Natural killer cell (primary cell): ENCODE measurements at regions not wholly inside any gene's neighbourhood (a gene's known extent, or its start where the extent isn't known, plus 50 kb on each side); places are given as distances from the start of the nearest gene placed in this dataset.

ENCODE experiments used
- ATAC-seq, 3 donors: fragments of 150-1000 bp in 2 of 3; fragments of 200-7000 bp in 1 of 3; cut with Tn5 transposase; 1 replicate in 1 of 3; 2 replicates in 2 of 3; pipeline ENCODE4 v1.10.0; 2021; ENCODE audit warnings: mild to moderate bottlenecking in 2 of 3, moderate library complexity in 2 of 3
- DNase-seq, 2 donors: peaks; one replicate each; pipeline versions ENCODE4 v3.0.0 to v3.0.0-alpha.2; 2013 to 2021; ENCODE audit warnings: mixed read lengths in 1 of 2
- H3K27ac ChIP-seq: one replicate; pipeline ENCODE4 v1.5.1; 2013; ENCODE audit warnings: mild to moderate bottlenecking, low read length
- H3K27me3 ChIP-seq: one replicate; pipeline ENCODE4 v1.6.1; 2013; ENCODE audit warnings: low read length; ENCODE audit not compliant: control insufficient read depth, insufficient read depth
- H3K36me3 ChIP-seq: one replicate; pipeline ENCODE4 v1.6.1; 2013; ENCODE audit warnings: low read length; ENCODE audit not compliant: control insufficient read depth, insufficient read depth
- H3K4me1 ChIP-seq: one replicate; pipeline ENCODE4 v1.6.1; 2013; ENCODE audit warnings: low read length; ENCODE audit not compliant: control insufficient read depth, insufficient read depth
- H3K4me3 ChIP-seq: one replicate; pipeline ENCODE4 v1.5.1; 2013; ENCODE audit warnings: low read length
- H3K9me3 ChIP-seq: one replicate; pipeline ENCODE4 v1.6.1; 2013; ENCODE audit warnings: low read length; ENCODE audit not compliant: control insufficient read depth, insufficient read depth
- H3K27ac Mint-ChIP-seq, 2 donors: one replicate each; pipeline ENCODE4 v1.8.0; 2022; ENCODE audit warnings: mild to moderate bottlenecking in 2 of 2, mixed read lengths in 2 of 2, moderate library complexity in 1 of 2
- H3K27me3 Mint-ChIP-seq, 2 donors: one replicate each; pipeline ENCODE4 v1.8.0; 2022; ENCODE audit warnings: low read depth in 2 of 2, mixed read lengths in 2 of 2
- H3K36me3 Mint-ChIP-seq: one replicate; pipeline ENCODE4 v1.8.0; 2022; ENCODE audit warnings: mixed read lengths
- H3K4me1 Mint-ChIP-seq, 2 donors: one replicate each; pipeline ENCODE4 v1.8.0; 2022; ENCODE audit warnings: mixed read lengths in 2 of 2
- H3K4me3 Mint-ChIP-seq: one replicate; pipeline ENCODE4 v1.8.0; 2022; ENCODE audit warnings: mild to moderate bottlenecking, moderate library complexity, mixed read lengths
- H3K9me3 Mint-ChIP-seq, 2 donors: one replicate each; pipeline ENCODE4 v1.8.0; 2022; ENCODE audit warnings: mixed read lengths in 2 of 2
- WGBS: methylation state at CpG from one replicate; pipeline ENCODE4 v1.1.7; 2013; ENCODE audit warnings: missing lambda C conversion rate; ENCODE audit not compliant: insufficient coverage; 5-methylcytosine and 5-hydroxymethylcytosine counted together
- intact Hi-C: fragments of 100-400 bp; cut with micrococcal nuclease; formaldehyde crosslinking; loops from one replicate; pipeline ENCODE4 v1.14.2; 2022
- TF ChIP-seq, protein P1 (sequence below): fragments of 200-600 bp; IDR thresholded peaks from one replicate; pipeline ENCODE4 v1.8.0; 2022; ENCODE audit warnings: antibody characterized with exemption

DNA sequence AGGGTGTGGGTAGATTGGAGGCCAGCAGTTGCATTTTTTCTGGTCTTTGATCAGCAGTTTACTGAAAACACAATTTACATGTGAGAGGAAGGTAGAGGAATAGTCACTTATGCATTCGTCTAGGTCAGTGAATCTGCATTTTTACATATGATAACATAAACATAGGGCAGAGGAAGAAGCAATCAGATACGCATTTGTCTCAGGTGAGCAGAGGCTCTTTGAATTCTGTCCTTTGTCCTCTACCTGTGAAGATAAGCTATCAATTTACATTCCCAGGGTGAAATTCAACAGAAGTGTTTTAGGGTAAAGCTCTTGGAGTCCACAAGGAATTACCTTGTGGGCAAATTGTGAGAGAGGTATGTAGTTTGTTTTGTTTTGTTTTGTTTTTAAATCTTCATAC, 306.5 kb downstream of the MAGEB5 start:
- Histone ChIP-seq H3K4me3 (no peak overlapping the region), H3K36me3 (no peaks in the 10 kb centered on the region), H3K27me3 (no peaks in the 10 kb centered on the region), H3K9me3 (no peaks in the 10 kb centered on the region), H3K4me1 (no peaks in the 10 kb centered on the region), H3K27ac (no peak overlapping the region)
- no peak for DNase-seq
- TF ChIP-seq, protein P1, sequence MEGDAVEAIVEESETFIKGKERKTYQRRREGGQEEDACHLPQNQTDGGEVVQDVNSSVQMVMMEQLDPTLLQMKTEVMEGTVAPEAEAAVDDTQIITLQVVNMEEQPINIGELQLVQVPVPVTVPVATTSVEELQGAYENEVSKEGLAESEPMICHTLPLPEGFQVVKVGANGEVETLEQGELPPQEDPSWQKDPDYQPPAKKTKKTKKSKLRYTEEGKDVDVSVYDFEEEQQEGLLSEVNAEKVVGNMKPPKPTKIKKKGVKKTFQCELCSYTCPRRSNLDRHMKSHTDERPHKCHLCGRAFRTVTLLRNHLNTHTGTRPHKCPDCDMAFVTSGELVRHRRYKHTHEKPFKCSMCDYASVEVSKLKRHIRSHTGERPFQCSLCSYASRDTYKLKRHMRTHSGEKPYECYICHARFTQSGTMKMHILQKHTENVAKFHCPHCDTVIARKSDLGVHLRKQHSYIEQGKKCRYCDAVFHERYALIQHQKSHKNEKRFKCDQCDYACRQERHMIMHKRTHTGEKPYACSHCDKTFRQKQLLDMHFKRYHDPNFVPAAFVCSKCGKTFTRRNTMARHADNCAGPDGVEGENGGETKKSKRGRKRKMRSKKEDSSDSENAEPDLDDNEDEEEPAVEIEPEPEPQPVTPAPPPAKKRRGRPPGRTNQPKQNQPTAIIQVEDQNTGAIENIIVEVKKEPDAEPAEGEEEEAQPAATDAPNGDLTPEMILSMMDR = no peak
- intact Hi-C loops = no loop called here
- Mint-ChIP-seq H3K27ac (no peak overlapping the region), H3K27me3 (no peaks in the 10 kb centered on the region), H3K9me3 (peaks cover 2 to 3% of the 10 kb centered on the region in 2 donors), H3K4me1 (no peaks in the 10 kb centered on the region), H3K4me3 (no peak overlapping the region), H3K36me3 (no peaks in the 10 kb centered on the region)
- WGBS = 80% methylated on average over 1 of the region's 2 CpGs
- no peak for ATAC-seq

DNA sequence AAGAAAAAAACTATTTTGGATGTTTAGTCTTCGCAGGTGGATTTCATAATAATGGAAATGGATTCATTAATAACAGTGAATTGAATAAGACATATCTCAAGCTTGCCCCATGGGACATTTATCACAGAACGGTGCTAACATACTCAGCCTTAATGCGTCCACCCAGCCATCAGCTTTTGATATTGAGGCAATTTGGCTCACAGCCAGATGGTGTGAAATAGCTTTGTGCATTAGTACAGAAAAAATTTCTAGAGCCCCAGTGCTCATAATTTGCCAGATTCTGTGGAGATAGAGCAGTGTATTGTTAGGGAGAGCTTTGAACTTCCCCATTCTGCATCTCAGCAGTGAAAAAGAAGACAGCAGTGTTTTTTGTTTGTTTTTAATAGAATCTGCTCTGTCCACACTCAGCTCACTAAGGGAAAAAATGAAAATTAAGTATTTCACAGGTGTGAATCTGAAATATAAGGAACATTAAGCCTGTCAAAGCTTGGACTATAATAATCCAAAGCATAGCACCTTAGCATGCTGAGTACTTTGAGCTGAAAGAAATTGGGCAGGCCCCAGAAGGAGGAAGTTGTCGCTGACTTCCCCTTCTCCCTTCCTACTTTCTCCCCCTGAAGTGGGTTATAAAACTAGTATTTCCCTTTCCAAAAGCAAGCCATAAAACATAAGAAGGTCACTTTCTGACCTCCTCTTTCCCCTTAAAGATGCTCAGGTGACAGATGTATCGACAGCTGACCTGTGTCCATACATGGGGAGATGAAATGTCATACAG, 295.8 kb downstream of the MAGEB5 start:
- no peak overlapping the region for H3K4me3 ChIP-seq
- TF ChIP-seq, protein P1 = no peak
- H3K36me3 ChIP-seq = no peaks in the 10 kb centered on the region
- peaks cover 3 to 6% of the 10 kb centered on the region in 2 donors for H3K9me3 Mint-ChIP-seq
- no peaks in the 10 kb centered on the region for H3K36me3 Mint-ChIP-seq
- DNase-seq (no peak), ATAC-seq (no peak)
- no CpG with 5 or more reads among the region's 5 CpGs for WGBS
- intact Hi-C loops = no loop called here
- H3K4me3 Mint-ChIP-seq = no peak overlapping the region
- H3K27me3 Mint-ChIP-seq = no peaks in the 10 kb centered on the region
- peaks cover 2% of the 10 kb centered on the region for H3K9me3 ChIP-seq
- no peaks in the 10 kb centered on the region for H3K4me1 ChIP-seq
- no peak overlapping the region for H3K27ac ChIP-seq
- no peaks in the 10 kb centered on the region for H3K4me1 Mint-ChIP-seq
- no peaks in the 10 kb centered on the region for H3K27me3 ChIP-seq
- no peak overlapping the region for H3K27ac Mint-ChIP-seq

DNA sequence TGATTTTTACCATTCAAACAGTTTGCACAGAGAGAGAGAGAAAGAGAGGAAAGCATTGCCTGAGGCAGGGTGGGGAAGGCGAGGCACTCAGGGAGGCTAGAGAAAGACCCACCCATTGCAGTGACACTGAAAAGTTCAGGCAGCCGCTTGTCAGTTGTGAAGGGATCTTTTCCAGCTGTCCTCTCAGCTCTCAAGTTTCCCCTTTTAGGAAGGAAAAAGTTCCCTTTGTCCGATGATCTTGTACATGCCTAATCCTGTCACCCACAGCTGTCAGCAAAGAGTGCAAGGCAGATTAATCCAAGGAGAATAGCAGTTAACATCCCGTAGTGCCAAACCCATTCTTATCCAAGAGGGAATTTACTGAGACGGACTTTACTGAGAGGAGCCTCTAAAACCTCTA, 255.0 kb downstream of the MAGEB5 start:
- ATAC-seq = no peak
- Histone ChIP-seq H3K36me3 (no peaks in the 10 kb centered on the region), H3K4me1 (no peaks in the 10 kb centered on the region), H3K27ac (no peak overlapping the region), H3K4me3 (no peak overlapping the region), H3K27me3 (no peaks in the 10 kb centered on the region), H3K9me3 (no peaks in the 10 kb centered on the region)
- WGBS = 88% methylated on average over 5 of the region's 5 CpGs
- intact Hi-C loops = no loop called here
- Mint-ChIP-seq H3K27ac (no peak overlapping the region), H3K4me1 (no peaks in the 10 kb centered on the region), H3K4me3 (no peak overlapping the region), H3K9me3 (no peaks in the 10 kb centered on the region), H3K36me3 (no peaks in the 10 kb centered on the region), H3K27me3 (no peaks in the 10 kb centered on the region)
- DNase-seq = no peak
- TF ChIP-seq, protein P1 = no peak

DNA sequence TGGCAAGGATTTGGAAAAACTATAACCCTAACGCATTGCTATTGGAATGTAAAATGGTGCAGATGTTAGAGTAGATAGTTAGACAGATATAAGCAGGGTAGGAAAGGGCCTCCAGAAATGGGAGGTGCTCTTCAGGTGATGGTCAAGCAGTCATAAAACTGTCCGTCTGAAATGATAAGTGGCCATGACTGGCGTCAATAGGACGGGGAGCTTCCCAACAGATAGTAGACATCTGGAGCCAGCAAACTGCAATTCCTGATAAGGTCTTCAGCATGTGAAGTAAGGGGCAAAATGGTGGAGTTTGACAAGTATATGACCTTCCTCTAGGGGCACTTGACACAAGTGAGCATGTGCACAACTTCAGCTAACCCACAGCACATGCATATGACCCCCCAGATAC, 250.4 kb downstream of the MAGEB5 start:
- ATAC-seq = no peak
- H3K36me3 Mint-ChIP-seq = no peaks in the 10 kb centered on the region

More for the DNA sequence above, 250.4 kb downstream of the MAGEB5 start:
- H3K27ac Mint-ChIP-seq = no peak overlapping the region
- Histone ChIP-seq H3K27me3 (no peaks in the 10 kb centered on the region), H3K4me3 (no peak overlapping the region), H3K27ac (no peak overlapping the region), H3K36me3 (no peaks in the 10 kb centered on the region), H3K4me1 (no peaks in the 10 kb centered on the region), H3K9me3 (no peaks in the 10 kb centered on the region)
- H3K4me3 Mint-ChIP-seq = no peak overlapping the region
- 93% methylated on average over 4 of the region's 4 CpGs for WGBS
- no peak for DNase-seq
- no peaks in the 10 kb centered on the region for H3K4me1 Mint-ChIP-seq
- intact Hi-C loops = no loop called here
- no peaks in the 10 kb centered on the region for H3K27me3 Mint-ChIP-seq
- no peaks in the 10 kb centered on the region for H3K9me3 Mint-ChIP-seq
- TF ChIP-seq, protein P1 = no peak
